ENCODE measurements at regions not wholly inside any gene's neighbourhood (a gene's known extent, or its start where the extent isn't known, plus 50 kb on each side); places are given as distances from the start of the nearest gene placed in this dataset.
A peak's percentile ranks its signal among the peaks of the same experiment; 100 is the strongest.
"Not testable (repeated sequence)": the region's sequence is repeated elsewhere in the genome, so short reads cannot be mapped to it uniquely, and the experiment has no call there.

- no peak for DNase-seq (ENCODE audit: low read depth)
Observed at GRCh38 chr10:118915161-118915560, 114.4 kb upstream of the NANOS1 start.

GRCh38 chr10:118916777-118917176, 112.7 kb upstream of the NANOS1 start:
- no peak for DNase-seq (ENCODE audit: low read depth)

- DNase-seq (ENCODE audit: low read depth), result no peak
Observed at GRCh38 chr10:118917701-118918100, 111.8 kb upstream of the NANOS1 start.

DNA sequence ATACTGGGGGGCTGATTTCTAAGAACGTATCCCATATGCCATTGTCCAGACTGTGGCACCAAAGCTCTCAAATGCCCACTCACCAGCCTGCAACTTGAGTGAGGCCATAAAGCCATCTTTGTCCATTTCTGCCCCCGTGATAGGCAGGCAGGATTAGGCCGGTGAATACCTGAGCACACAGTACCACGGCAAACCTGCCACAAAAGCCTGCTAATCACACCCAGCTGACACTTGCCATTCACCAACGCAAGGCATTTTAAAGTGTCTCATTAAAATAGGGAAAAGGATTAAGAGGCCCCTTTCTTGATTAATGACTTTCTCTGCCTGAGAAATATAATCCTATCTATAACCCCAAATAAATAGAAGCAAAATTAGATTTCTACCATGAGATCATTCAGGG, 111.4 kb upstream of the NANOS1 start:
- no peak for DNase-seq (ENCODE audit: low read depth)

GRCh38 chr10:118918587-118918986, 110.9 kb upstream of the NANOS1 start:
- DNase-seq (ENCODE audit: low read depth), result no peak

- DNase-seq (ENCODE audit: low read depth), result no peak
Observed at GRCh38 chr10:118920206-118920605, 109.3 kb upstream of the NANOS1 start.

DNA sequence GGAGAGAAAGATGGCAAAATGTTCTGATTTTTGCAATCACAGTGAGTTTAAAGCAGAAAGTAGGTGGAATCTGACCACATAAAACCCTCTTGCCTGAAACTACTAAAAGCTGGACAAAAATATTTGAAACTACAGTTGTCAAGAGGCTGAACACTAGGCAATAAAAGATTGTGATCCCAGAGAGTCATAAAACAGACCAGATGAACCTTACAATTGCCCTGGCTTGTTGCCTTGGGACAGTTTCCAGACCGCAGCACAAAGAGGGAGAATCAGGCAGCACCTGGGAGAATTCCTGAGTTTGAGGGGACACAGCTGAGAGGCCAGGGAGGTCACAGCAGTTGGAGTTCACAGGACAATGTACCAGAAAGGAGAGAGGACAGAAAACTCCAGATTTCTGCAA, 107.3 kb upstream of the NANOS1 start:
- no peak for DNase-seq (ENCODE audit: low read depth)

GRCh38 chr10:118922972-118923371, 106.5 kb upstream of the NANOS1 start:
- no peak for DNase-seq (ENCODE audit: low read depth)

DNA sequence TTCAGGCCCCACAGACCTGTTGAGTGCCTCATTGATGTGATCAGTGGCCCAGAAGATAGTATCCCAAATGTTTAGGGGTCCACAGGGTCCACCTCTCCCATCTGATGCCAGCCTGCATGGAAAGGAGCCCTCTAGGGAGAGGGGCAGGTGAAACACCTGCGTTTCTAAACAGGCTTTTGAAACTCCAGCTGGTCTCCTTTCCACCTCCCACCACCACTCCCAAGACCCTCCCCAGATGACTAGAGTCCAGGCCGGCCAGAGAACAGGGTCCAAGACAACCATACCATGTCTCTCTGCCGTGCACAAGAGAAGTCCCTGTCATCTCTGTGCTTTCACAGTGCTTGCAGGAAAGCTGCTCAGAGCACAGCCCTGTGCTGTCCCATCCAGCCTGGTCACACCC, 105.0 kb upstream of the NANOS1 start:
- DNase-seq (ENCODE audit: low read depth), result no peak

DNA sequence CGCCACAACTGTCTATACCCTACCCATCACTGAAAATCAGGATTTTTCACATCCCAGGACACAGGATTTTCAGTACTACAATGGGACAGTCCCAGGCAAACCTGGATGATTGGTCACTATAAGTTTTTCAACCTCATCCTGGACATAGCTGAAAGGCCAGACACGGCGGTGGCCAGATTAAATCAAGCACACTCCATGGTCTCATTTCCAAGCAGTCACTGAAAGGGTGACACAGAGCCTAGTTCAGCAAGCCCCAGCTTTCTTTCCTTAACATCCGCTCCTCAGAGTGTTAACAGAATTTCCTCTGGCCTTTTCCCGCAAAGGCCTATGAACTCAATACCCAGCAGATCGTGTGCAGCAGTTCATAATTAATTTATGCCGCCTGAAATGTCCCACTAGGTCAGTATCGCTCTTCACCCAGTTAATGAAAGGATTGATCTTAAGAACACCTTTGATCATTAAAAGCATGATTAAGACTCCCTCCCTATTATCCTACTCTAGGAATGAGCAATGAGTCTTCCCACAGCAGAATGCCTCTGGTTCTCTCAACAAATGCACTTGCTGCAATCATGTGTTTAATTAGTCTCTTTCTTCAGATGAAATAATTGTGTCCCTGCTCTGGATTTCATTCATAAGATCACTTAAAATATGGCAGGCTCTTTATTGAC, 104.0 kb upstream of the NANOS1 start:
- no peak for DNase-seq (ENCODE audit: low read depth)

DNA sequence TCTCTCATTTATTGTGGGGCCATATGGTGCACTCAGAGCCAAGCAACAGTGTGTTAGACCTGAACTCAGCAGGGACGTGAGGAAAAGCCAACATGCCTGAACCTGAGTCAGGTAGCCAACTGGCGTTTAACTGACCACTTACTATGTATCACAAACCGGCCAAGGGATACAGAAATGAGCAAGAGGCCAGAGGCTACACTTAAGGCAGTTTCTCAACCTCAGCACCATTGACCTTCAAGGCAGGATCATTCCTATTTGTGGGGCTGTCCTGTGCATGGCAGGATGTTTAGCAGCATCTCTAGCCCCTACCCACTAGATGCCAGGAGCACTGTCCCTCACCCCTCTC, 103.5 kb upstream of the NANOS1 start:
- DNase-seq (ENCODE audit: low read depth), result no peak

- DNase-seq (ENCODE audit: low read depth), result no peak
Observed at GRCh38 chr10:118926441-118926840, 103.1 kb upstream of the NANOS1 start.

DNA sequence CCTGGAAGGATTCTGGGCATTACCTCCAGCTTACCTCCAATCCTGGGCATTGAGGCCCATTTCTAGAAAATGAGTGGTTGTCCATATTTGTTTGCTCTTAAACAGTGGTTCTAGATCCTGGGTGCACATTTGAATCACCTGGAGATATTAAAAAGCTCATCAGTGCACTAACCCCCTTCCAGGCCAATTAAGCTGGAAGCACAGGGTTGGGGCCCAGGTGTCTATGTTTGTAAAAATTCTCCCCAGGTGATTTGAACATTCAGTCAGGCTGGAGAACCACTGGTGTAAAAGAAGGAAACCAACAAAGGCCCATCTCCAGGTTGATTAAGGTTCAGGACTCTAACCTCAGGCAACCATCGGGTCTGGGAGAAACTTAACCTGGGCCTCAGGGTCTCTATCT, 102.6 kb upstream of the NANOS1 start:
- no peak for DNase-seq (ENCODE audit: low read depth)

DNA sequence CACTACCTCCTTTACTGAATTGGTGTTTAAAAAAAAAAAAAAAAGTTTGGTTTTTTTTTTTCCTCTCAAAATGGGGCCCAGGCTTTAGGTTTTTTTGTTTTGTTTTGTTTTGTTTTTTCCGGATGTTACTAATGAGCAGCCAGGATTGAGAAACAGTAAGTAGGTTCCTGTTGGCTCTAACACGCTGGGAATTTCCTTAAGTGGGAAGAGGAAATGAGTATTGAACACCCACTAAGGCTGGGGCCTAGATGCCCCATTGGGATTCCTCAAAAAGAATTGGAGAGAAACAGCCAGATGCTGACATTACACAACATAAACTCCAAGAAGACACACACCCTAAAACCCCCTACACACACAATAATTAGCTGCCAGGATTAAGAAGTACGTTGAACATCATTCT, 102.2 kb upstream of the NANOS1 start:
- no peak for DNase-seq (ENCODE audit: low read depth)

- no peak for DNase-seq (ENCODE audit: low read depth)
Observed at GRCh38 chr10:118930614-118931013, 98.9 kb upstream of the NANOS1 start.

DNA sequence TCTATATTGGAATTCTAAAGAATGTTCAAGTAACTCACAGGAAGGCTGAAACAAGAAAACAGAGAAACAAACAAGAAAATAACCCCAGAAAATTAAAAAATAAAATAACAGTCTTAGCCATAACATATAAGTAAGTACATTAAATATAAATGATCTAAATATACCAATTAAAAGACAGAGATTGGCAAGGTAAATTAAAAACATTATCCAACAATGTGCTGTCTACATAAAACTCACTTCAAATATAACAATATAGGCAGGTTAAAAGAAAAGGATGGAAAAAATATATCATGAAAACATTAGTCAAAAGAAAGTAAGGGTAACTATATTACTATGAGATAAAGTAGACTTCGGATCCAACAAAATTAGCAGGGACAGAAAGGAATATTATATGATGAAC, 98.1 kb upstream of the NANOS1 start:
- DNase-seq (ENCODE audit: low read depth), result no peak

DNA sequence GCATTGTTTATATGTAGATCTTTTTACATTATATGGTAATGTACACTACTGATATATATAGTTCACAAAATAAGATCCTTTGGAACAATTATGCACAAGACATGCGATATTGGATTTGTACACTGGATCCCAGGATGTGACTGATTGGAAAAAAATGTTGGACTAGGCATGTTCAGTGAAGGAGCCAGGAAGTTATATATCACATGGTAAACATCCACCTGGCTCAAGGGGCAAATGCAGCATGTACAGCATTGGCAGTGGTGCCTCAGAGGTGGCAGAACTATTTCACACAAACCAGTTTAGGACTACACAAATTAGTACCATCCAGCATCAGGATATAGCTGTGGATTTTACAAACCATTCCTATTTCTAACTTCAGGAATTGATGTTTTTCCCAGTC, 97.4 kb upstream of the NANOS1 start:
- not testable (repeated sequence) for DNase-seq (ENCODE audit: low read depth)

- DNase-seq (ENCODE audit: low read depth), result no peak
Observed at GRCh38 chr10:118937226-118937625, 92.3 kb upstream of the NANOS1 start.

- no peak for DNase-seq (ENCODE audit: low read depth)
Observed at GRCh38 chr10:118939211-118940007, 90.1 kb upstream of the NANOS1 start.

- peak; percentile 30 for DNase-seq (ENCODE audit: low read depth)
Observed at GRCh38 chr10:118940386-118940785, 89.1 kb upstream of the NANOS1 start.

DNA sequence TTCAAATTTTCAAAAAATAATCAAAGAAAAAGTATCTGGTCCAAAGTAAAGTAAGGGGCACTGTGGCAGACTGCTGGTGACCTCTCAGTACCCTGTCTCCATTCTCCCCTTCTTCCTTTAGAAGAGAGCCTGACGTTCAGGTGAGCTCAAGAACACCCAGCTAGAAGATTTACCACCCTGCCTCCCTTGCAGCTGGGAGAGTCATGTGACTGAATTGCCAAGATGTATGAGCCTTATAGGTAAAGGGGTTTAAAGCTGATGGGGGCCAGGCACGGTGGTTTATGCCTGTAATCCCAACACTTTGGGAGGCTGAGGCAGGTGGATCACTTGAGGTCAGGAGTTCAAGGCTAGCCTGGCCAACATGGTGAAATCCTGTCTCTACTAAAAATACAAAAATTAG, 86.3 kb upstream of the NANOS1 start:
- no peak for DNase-seq (ENCODE audit: low read depth)

DNA sequence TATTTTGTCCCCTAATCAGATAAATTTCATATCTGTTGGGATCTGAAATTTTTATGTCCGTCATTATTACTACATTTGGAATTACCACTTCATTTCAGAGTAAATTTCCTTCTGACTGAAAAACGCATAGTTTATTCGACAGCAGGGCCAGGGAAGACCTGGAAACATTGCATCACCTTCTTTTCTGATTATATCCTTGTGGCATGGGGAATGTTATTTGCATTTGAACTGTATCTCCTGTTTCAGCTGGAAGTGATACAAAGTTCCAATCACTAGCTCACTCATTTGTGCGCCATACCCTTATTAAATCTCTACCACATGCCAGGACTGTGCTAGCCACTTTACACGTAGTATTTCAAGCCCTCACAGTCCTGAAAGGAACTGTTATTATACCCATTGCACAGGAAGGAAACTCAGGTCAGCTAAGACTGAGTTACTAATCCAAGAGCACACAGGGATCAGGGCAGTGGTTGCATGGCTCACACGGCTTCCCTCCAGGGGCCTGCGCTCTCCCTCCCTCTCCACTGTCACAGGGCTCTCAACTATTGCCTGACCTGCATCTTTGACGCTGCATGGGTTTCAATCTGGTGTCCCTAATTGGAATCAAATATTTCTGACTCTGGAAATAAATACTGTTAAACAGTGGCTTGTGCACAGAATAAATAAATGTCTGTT, 84.4 kb upstream of the NANOS1 start:
- no peak for DNase-seq (ENCODE audit: low read depth)

DNA sequence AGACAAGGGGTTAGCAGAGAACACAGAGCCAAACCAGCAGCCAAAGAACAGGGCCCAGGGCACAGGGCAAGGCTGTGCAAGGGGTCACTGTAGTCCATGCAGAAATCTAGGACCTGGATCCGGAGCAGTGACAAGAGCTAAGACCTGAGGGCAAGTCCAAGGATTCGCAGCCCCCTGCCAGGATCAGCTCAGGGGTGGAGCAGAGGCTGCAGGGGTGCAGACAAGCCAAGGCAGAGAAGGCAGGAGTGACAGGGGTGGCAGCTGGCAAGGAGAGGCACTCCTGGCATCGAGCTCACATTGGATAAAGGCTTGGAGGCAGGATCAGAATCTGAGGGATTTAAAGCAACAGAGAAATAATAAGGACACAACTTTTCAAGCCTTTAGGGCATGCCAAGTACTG, 80.7 kb upstream of the NANOS1 start:
- no peak for DNase-seq (ENCODE audit: low read depth)

Measured in non-pigmented ciliary epithelial cell (primary cell).